ENCODE measurements at regions not wholly inside any gene's neighbourhood (a gene's known extent, or its start where the extent isn't known, plus 50 kb on each side); places are given as distances from the start of the nearest gene placed in this dataset.
A peak's percentile ranks its signal among the peaks of the same experiment; 100 is the strongest.

DNA sequence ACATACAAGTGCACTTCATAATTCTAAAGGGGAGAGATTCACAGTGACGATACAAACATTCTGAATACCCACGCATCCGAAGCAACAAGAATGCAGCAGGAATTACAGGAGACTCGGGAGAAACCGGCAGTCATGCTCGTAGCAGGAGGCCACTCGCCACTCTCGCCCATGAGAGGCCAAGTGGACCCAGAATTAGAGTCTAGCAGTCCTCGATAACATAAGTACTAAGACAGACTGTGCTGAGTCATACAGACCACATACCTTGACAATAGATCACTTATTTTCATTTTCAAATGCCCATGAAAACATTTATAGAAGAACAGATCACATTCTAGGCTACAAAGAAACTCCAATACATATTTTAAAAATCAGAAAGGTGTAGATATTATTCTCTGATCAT lies 299.1 kb upstream of the TSHZ3 start:
- no peak overlapping the region for H2BK120ac ChIP-seq (ENCODE audit: low read depth, low read length)
- in situ Hi-C loops (cut with MboI; ENCODE audit: low sequenced_read_pairs), result no loop called here
- no peak overlapping the region for H3K14ac ChIP-seq (replicated peaks; ENCODE audit: low read depth, low read length)
- H4K91ac ChIP-seq (ENCODE audit: insufficient read depth, low read depth, low read length), result no peak overlapping the region
- H3K4ac ChIP-seq (ENCODE audit: low read depth, low read length), result no peak overlapping the region
- peak; percentile 6 for DNase-seq
- no peak overlapping the region for H3K4me3 ChIP-seq (ENCODE audit: insufficient read depth, low read depth, low read length)
- no peaks in the 10 kb centered on the region for H3K4me1 ChIP-seq (ENCODE audit: control insufficient read depth, insufficient read depth, low read length)
- H2AK9ac ChIP-seq (replicated peaks; ENCODE audit: low read depth, low read length, poor library complexity), result no peak overlapping the region
- BruUV-seq (replicated peaks), result no TSS peak
- no peak overlapping the region for H3K27ac ChIP-seq (ENCODE audit: insufficient read depth, low read length)
- intact Hi-C loops (cut with micrococcal nuclease), result no loop called here
- TF ChIP-seq RAD21 (IDR thresholded peaks at IDR 0.05; ENCODE audit: low read length), result no peak
- TF ChIP-seq MAFK (IDR thresholded peaks at IDR 0.05; ENCODE audit: low read depth, low read length), result no peak
- TF ChIP-seq FOS (IDR thresholded peaks at IDR 0.05; ENCODE audit: low read depth, low read length), result no peak
- TF ChIP-seq MXI1 (IDR thresholded peaks at IDR 0.05; ENCODE audit: borderline replicate concordance, low read depth, low read length), result no peak
- TF ChIP-seq, protein P1, sequence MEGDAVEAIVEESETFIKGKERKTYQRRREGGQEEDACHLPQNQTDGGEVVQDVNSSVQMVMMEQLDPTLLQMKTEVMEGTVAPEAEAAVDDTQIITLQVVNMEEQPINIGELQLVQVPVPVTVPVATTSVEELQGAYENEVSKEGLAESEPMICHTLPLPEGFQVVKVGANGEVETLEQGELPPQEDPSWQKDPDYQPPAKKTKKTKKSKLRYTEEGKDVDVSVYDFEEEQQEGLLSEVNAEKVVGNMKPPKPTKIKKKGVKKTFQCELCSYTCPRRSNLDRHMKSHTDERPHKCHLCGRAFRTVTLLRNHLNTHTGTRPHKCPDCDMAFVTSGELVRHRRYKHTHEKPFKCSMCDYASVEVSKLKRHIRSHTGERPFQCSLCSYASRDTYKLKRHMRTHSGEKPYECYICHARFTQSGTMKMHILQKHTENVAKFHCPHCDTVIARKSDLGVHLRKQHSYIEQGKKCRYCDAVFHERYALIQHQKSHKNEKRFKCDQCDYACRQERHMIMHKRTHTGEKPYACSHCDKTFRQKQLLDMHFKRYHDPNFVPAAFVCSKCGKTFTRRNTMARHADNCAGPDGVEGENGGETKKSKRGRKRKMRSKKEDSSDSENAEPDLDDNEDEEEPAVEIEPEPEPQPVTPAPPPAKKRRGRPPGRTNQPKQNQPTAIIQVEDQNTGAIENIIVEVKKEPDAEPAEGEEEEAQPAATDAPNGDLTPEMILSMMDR (conservative IDR thresholded peaks at IDR 0.05; ENCODE audit: low read depth, low read length), result no peak
- TF ChIP-seq CEBPB (IDR thresholded peaks at IDR 0.05; ENCODE audit: low read depth, low read length), result no peak
- no peak for TF ChIP-seq RCOR1 (IDR thresholded peaks at IDR 0.05; ENCODE audit: insufficient replicate concordance, low read length)
- no peak for TF ChIP-seq SMC3 (IDR thresholded peaks at IDR 0.05; ENCODE audit: low read depth, low read length)
- no peak for TF ChIP-seq CHD1 (IDR thresholded peaks at IDR 0.05; ENCODE audit: low read depth, low read length)
- no peak for TF ChIP-seq RFX5 (IDR thresholded peaks at IDR 0.05; ENCODE audit: low read depth, low read length)
- no peak for TF ChIP-seq BHLHE40 (IDR thresholded peaks at IDR 0.05; ENCODE audit: low read depth, low read length)
- TF ChIP-seq, protein P2, sequence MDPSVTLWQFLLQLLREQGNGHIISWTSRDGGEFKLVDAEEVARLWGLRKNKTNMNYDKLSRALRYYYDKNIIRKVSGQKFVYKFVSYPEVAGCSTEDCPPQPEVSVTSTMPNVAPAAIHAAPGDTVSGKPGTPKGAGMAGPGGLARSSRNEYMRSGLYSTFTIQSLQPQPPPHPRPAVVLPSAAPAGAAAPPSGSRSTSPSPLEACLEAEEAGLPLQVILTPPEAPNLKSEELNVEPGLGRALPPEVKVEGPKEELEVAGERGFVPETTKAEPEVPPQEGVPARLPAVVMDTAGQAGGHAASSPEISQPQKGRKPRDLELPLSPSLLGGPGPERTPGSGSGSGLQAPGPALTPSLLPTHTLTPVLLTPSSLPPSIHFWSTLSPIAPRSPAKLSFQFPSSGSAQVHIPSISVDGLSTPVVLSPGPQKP (IDR thresholded peaks at IDR 0.05; ENCODE audit: borderline replicate concordance, low read depth, low read length), result no peak
- TF ChIP-seq MAZ (IDR thresholded peaks at IDR 0.05; ENCODE audit: borderline replicate concordance, low read depth, low read length), result no peak
- no peak for TF ChIP-seq POLR2A (IDR thresholded peaks at IDR 0.05; ENCODE audit: low read depth, low read length)
- no peak for TF ChIP-seq NFE2L2 (IDR thresholded peaks at IDR 0.05; ENCODE audit: low read depth, low read length)
- TF ChIP-seq USF2 (IDR thresholded peaks at IDR 0.05; ENCODE audit: low read depth, low read length), result no peak
- H4K8ac ChIP-seq (ENCODE audit: low read depth in 2 of 2, low read length in 2 of 2), result no peak overlapping the region
- no peak for ATAC-seq (ENCODE audit: low read depth)
- no peak overlapping the region for H3K9ac ChIP-seq (ENCODE audit: low read depth, low read length)
- no peak overlapping the region for H3K18ac ChIP-seq (ENCODE audit: low read depth, low read length)
- H2AK5ac ChIP-seq (ENCODE audit: low read depth, low read length), result no peak overlapping the region
- H2BK15ac ChIP-seq (ENCODE audit: low read depth, low read length), result no peak overlapping the region
- H3K56ac ChIP-seq (ENCODE audit: extremely low read depth, insufficient read depth, low read length), result no peak overlapping the region
- 51% methylated on average over 5 of the region's 9 CpGs; no CpG with 5 or more reads in 1 of the 2 experiments for WGBS, 2 experiments (ENCODE audit: extremely low coverage in 2 of 2, insufficient read length in 1 of 2)
- no peak overlapping the region for H2BK5ac ChIP-seq (ENCODE audit: low read depth, low read length, poor library complexity, severe bottlenecking)
- no peaks in the 10 kb centered on the region; the same call in 1 of the 2 replicates for H3K9me3 ChIP-seq (ENCODE audit: control insufficient read depth, insufficient read depth, low read length)
- H2BK20ac ChIP-seq (ENCODE audit: low read depth, low read length), result no peak overlapping the region
- CTCF ChIA-PET, result interaction anchor here (1.1 kb wide), 1 partner anchor 24 kb away, joined by 5 read pairs; no protein-coding TSS in a partner anchor
- H4K5ac ChIP-seq (ENCODE audit: low read depth, low read length), result no peak overlapping the region
- no peak overlapping the region for H3K4me2 ChIP-seq (ENCODE audit: low read depth, low read length)
- H3K27me3 ChIP-seq (ENCODE audit: control insufficient read depth, insufficient read depth, low read length), result no peaks in the 10 kb centered on the region
- dilution Hi-C loops (cut with HindIII; ENCODE audit: low sequenced_read_pairs, unreplicated experiment), result no loop called here
- H3K9me1 ChIP-seq (ENCODE audit: insufficient read depth, low read length), result no peaks in the 10 kb centered on the region
- POLR2A ChIA-PET (ENCODE audit: unreplicated experiment), result no interaction called here
- H3K79me1 ChIP-seq (ENCODE audit: low read depth in 1 of 2, low read length in 2 of 2), result no peaks in the 10 kb centered on the region
- H2AFZ ChIP-seq (replicated peaks; ENCODE audit: low read length, poor library complexity), result no peak overlapping the region
- H3K36me3 ChIP-seq (ENCODE audit: control insufficient read depth, insufficient read depth, low read length), result no peaks in the 10 kb centered on the region
- no peak overlapping the region for H3K23ac ChIP-seq (ENCODE audit: low read depth, low read length)
- H4K20me1 ChIP-seq (ENCODE audit: insufficient read depth, low read length), result no peaks in the 10 kb centered on the region

Data from IMR-90 (cell line).